ENCODE measurements at regions not wholly inside any gene's neighbourhood (a gene's known extent, or its start where the extent isn't known, plus 50 kb on each side); places are given as distances from the start of the nearest gene placed in this dataset.
A peak's percentile ranks its signal among the peaks of the same experiment; 100 is the strongest.
"Not testable (repeated sequence)": the region's sequence is repeated elsewhere in the genome, so short reads cannot be mapped to it uniquely, and the experiment has no call there.

DNA sequence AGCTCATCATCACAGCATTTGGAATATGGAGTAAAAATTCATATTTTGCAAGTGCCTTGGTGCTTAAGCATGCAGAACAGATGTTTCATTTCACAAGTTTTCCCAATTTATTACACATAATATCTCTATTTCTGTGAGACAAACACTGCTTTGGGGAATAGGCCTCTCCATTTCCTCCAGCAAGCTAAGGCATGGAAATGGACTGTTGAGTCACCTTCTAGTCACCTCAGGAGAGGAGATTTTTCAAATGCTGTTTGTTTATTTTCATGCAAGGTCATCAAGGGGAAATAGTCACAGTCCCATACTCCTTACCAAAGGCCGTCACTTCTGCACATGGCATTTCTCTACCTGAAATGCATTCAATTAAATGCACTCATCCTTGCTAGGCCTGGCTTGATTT, 57.4 kb upstream of the NUTM2D start:
- H4K20me1 ChIP-seq (ENCODE audit: insufficient read depth, low read length); H2BK120ac ChIP-seq (ENCODE audit: low read depth, low read length); H3K4me1 ChIP-seq (ENCODE audit: control insufficient read depth, insufficient read depth, low read length); POLR2A ChIA-PET (ENCODE audit: unreplicated experiment); H3K36me3 ChIP-seq (ENCODE audit: control insufficient read depth, insufficient read depth, low read length); H4K5ac ChIP-seq (ENCODE audit: low read depth, low read length); H3K9me3 ChIP-seq (ENCODE audit: control insufficient read depth, insufficient read depth, low read length); DNase-seq; BruUV-seq (replicated peaks); H3K27ac ChIP-seq (ENCODE audit: insufficient read depth, low read length); H3K14ac ChIP-seq (replicated peaks; ENCODE audit: low read depth, low read length); H2AK9ac ChIP-seq (replicated peaks; ENCODE audit: low read depth, low read length, poor library complexity); H4K8ac ChIP-seq (ENCODE audit: low read depth in 2 of 2, low read length in 2 of 2); H3K4me2 ChIP-seq (ENCODE audit: low read depth, low read length); H2BK15ac ChIP-seq (ENCODE audit: low read depth, low read length); H3K27me3 ChIP-seq (ENCODE audit: control insufficient read depth, insufficient read depth, low read length); intact Hi-C loops (cut with micrococcal nuclease); H3K79me1 ChIP-seq (ENCODE audit: low read depth in 1 of 2, low read length in 2 of 2); H3K18ac ChIP-seq (ENCODE audit: low read depth, low read length); H3K9me1 ChIP-seq (ENCODE audit: insufficient read depth, low read length); H3K4ac ChIP-seq (ENCODE audit: low read depth, low read length); H2BK20ac ChIP-seq (ENCODE audit: low read depth, low read length); H3K56ac ChIP-seq (ENCODE audit: extremely low read depth, insufficient read depth, low read length); in situ Hi-C loops (cut with MboI; ENCODE audit: low sequenced_read_pairs); H4K91ac ChIP-seq (ENCODE audit: insufficient read depth, low read depth, low read length); H3K23ac ChIP-seq (ENCODE audit: low read depth, low read length); H2AFZ ChIP-seq (replicated peaks; ENCODE audit: low read length, poor library complexity); H2AK5ac ChIP-seq (ENCODE audit: low read depth, low read length); CTCF ChIA-PET; dilution Hi-C loops (cut with HindIII; ENCODE audit: low sequenced_read_pairs, unreplicated experiment); H3K9ac ChIP-seq (ENCODE audit: low read depth, low read length); H3K4me3 ChIP-seq (ENCODE audit: insufficient read depth, low read depth, low read length); H2BK5ac ChIP-seq (ENCODE audit: low read depth, low read length, poor library complexity, severe bottlenecking): not testable (repeated sequence)
- ATAC-seq (ENCODE audit: low read depth) = peak; percentile 66
- no CpG with 5 or more reads among the region's 1 CpG for WGBS, 2 experiments (ENCODE audit: extremely low coverage in 2 of 2, insufficient read length in 1 of 2)

DNA sequence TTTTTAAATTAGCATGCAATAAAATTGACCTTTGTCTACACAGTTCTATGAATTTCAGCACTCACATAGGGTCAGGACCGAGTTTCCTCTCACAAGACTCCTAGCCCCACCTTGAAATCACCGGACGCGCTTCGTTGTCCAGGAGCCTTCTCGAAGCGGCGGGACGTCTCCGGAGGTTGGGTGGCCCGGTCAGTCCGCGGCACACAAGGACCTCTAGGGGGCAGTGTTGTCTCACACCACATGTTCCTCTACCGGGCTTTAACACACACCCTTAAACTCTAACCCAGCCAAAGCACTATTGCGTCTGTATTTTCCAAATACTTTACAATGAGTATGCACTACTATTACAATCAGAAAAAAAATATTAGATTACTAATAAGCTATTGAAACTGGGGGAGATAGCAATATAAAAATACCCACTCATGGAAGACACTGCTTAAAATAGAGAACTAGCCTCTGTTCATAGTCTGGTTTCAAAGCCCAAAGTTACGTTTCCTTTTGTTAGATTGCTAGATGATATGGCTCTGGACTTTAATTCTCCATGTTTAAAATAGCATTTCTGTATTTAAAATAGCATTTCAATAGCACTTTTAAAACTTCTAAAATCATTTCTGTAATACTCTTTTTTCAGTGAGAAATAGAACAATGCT, 56.0 kb upstream of the NUTM2D start:
- CTCF ChIA-PET; BruUV-seq (replicated peaks); H3K79me1 ChIP-seq (ENCODE audit: low read depth in 1 of 2, low read length in 2 of 2); H2AK9ac ChIP-seq (replicated peaks; ENCODE audit: low read depth, low read length, poor library complexity); H3K36me3 ChIP-seq (ENCODE audit: control insufficient read depth, insufficient read depth, low read length); H3K23ac ChIP-seq (ENCODE audit: low read depth, low read length); H3K9me3 ChIP-seq (ENCODE audit: control insufficient read depth, insufficient read depth, low read length); H2BK20ac ChIP-seq (ENCODE audit: low read depth, low read length); H4K20me1 ChIP-seq (ENCODE audit: insufficient read depth, low read length); POLR2A ChIA-PET (ENCODE audit: unreplicated experiment); H2BK5ac ChIP-seq (ENCODE audit: low read depth, low read length, poor library complexity, severe bottlenecking); H3K4me2 ChIP-seq (ENCODE audit: low read depth, low read length); H4K8ac ChIP-seq (ENCODE audit: low read depth in 2 of 2, low read length in 2 of 2); H2BK15ac ChIP-seq (ENCODE audit: low read depth, low read length); H4K5ac ChIP-seq (ENCODE audit: low read depth, low read length); H2BK120ac ChIP-seq (ENCODE audit: low read depth, low read length); intact Hi-C loops (cut with micrococcal nuclease); H4K91ac ChIP-seq (ENCODE audit: insufficient read depth, low read depth, low read length); H3K4me1 ChIP-seq (ENCODE audit: control insufficient read depth, insufficient read depth, low read length); H2AFZ ChIP-seq (replicated peaks; ENCODE audit: low read length, poor library complexity); H3K4me3 ChIP-seq (ENCODE audit: insufficient read depth, low read depth, low read length); H3K27ac ChIP-seq (ENCODE audit: insufficient read depth, low read length); H3K9ac ChIP-seq (ENCODE audit: low read depth, low read length); dilution Hi-C loops (cut with HindIII; ENCODE audit: low sequenced_read_pairs, unreplicated experiment); H3K27me3 ChIP-seq (ENCODE audit: control insufficient read depth, insufficient read depth, low read length); H2AK5ac ChIP-seq (ENCODE audit: low read depth, low read length); in situ Hi-C loops (cut with MboI; ENCODE audit: low sequenced_read_pairs); H3K9me1 ChIP-seq (ENCODE audit: insufficient read depth, low read length); H3K4ac ChIP-seq (ENCODE audit: low read depth, low read length); H3K18ac ChIP-seq (ENCODE audit: low read depth, low read length); H3K14ac ChIP-seq (replicated peaks; ENCODE audit: low read depth, low read length); H3K56ac ChIP-seq (ENCODE audit: extremely low read depth, insufficient read depth, low read length); DNase-seq: not testable (repeated sequence)
- peak; percentile 97 for ATAC-seq (ENCODE audit: low read depth)
- WGBS, 2 experiments (ENCODE audit: extremely low coverage in 2 of 2, insufficient read length in 1 of 2) = no CpG with 5 or more reads among the region's 16 CpGs

All from IMR-90 (cell line).